Liver (tissue), 8 donors: ENCODE measurements at regions not wholly inside any gene's neighbourhood (a gene's known extent, or its start where the extent isn't known, plus 50 kb on each side); places are given as distances from the start of the nearest gene placed in this dataset.

Experiments
- DNase-seq: peaks from one replicate; pipeline ENCODE4 v3.0.0-alpha.2; 2017; ENCODE audit warnings: low spot score
- H3K27ac ChIP-seq, 2 donors: one replicate each; pipeline ENCODE4 v1.7.0; 2013; ENCODE audit warnings: inconsistent platforms in 2 of 2, low read length in 2 of 2, control low read depth in 1 of 2, low read depth in 1 of 2, mild to moderate bottlenecking in 1 of 2
- H3K27me3 ChIP-seq, 4 donors: one replicate each; pipeline versions ENCODE4 v1.6.1 to v1.7.0; 2013; ENCODE audit warnings: low read length in 3 of 4, inconsistent platforms in 1 of 4, mild to moderate bottlenecking in 1 of 4, moderate library complexity in 1 of 4; ENCODE audit not compliant: control insufficient read depth in 4 of 4, insufficient read depth in 4 of 4
- H3K36me3 ChIP-seq, 4 donors: one replicate each; pipeline versions ENCODE4 v1.6.1 to v1.7.0; 2013; ENCODE audit warnings: low read length in 3 of 4, mild to moderate bottlenecking in 3 of 4, low read depth in 1 of 4, moderate library complexity in 1 of 4; ENCODE audit not compliant: control insufficient read depth in 4 of 4, insufficient read depth in 3 of 4
- H3K4me1 ChIP-seq, 4 donors: one replicate each; pipeline versions ENCODE4 v1.6.1 to v1.7.0; 2013; ENCODE audit warnings: low read length in 3 of 4, mild to moderate bottlenecking in 3 of 4, moderate library complexity in 1 of 4; ENCODE audit not compliant: control insufficient read depth in 4 of 4, insufficient read depth in 4 of 4
- H3K4me3 ChIP-seq, 3 donors: one replicate each; pipeline versions ENCODE4 v1.6.1 to v1.7.0; 2013; ENCODE audit warnings: low read length in 3 of 3, control low read depth in 1 of 3, low read depth in 1 of 3, mild to moderate bottlenecking in 1 of 3
- H3K9ac ChIP-seq, 2 donors: one replicate each; pipeline ENCODE4 v1.7.0; 2013; ENCODE audit warnings: low read length in 2 of 2, mild to moderate bottlenecking in 2 of 2, moderate library complexity in 2 of 2, control low read depth in 1 of 2, low read depth in 1 of 2
- H3K9me3 ChIP-seq, 4 donors: one replicate each; pipeline versions ENCODE4 v1.6.1 to v1.7.0; 2013; ENCODE audit warnings: low read length in 3 of 4; ENCODE audit not compliant: control insufficient read depth in 4 of 4
- CTCF ChIP-seq: fragments of 150-350 bp; IDR thresholded peaks from 2 replicates; pipeline ENCODE4 v1.5.1; 2017; ENCODE audit warnings: improper control_type of control experiment, low read depth, low read length; ENCODE audit not compliant: missing input control
- EGR1 ChIP-seq, 2 donors: IDR thresholded peaks; 2 replicates each; pipeline ENCODE4 v1.6.1; 2016 to 2018; ENCODE audit warnings: antibody characterized with exemption in 2 of 2, low read depth in 2 of 2
- FOXA1 ChIP-seq: IDR thresholded peaks from 2 replicates; pipeline ENCODE4 v1.6.1; 2016; ENCODE audit warnings: antibody characterized with exemption
- FOXA2 ChIP-seq: IDR thresholded peaks from 2 replicates; pipeline ENCODE4 v1.6.1; 2016; ENCODE audit warnings: antibody characterized with exemption
- GABPA ChIP-seq, 2 donors: IDR thresholded peaks in 1 of 2; conservative IDR thresholded peaks in 1 of 2; 2 replicates each; pipeline ENCODE4 v1.6.1; 2016; ENCODE audit warnings: antibody characterized with exemption in 2 of 2, mild to moderate bottlenecking in 1 of 2, moderate library complexity in 1 of 2
- HNF4A ChIP-seq, 2 donors: conservative IDR thresholded peaks; 2 replicates each; pipeline ENCODE4 v1.6.1; 2016; ENCODE audit warnings: antibody characterized with exemption in 2 of 2, mild to moderate bottlenecking in 2 of 2
- HNF4G ChIP-seq: IDR thresholded peaks from 2 replicates; pipeline ENCODE4 v1.6.1; 2016; ENCODE audit warnings: antibody characterized with exemption
- JUND ChIP-seq, 2 donors: IDR thresholded peaks; 2 replicates each; pipeline ENCODE4 v1.6.1; 2016; ENCODE audit warnings: antibody characterized with exemption in 2 of 2
- NR2F2 ChIP-seq: IDR thresholded peaks from 2 replicates; pipeline ENCODE4 v1.6.1; 2016; ENCODE audit warnings: antibody characterized with exemption
- RAD21 ChIP-seq, 2 donors: IDR thresholded peaks; 2 replicates each; pipeline ENCODE4 v1.6.1; 2016; ENCODE audit warnings: antibody characterized with exemption in 2 of 2, mild to moderate bottlenecking in 2 of 2
- RXRA ChIP-seq, 2 donors: IDR thresholded peaks; 2 replicates each; pipeline ENCODE4 v1.6.1; 2017 to 2018; ENCODE audit warnings: antibody characterized with exemption in 2 of 2, mild to moderate bottlenecking in 1 of 2
- TAF1 ChIP-seq: conservative IDR thresholded peaks from 2 replicates; pipeline ENCODE4 v1.6.1; 2016; ENCODE audit warnings: antibody characterized with exemption, mild to moderate bottlenecking
- WGBS: extraction: QIAGEN DNeasy Blood & Tissue Kit; methylation state at CpG from one replicate; pipeline ENCODE4 v1.1.7; 2013; 5-methylcytosine and 5-hydroxymethylcytosine counted together
- TF ChIP-seq, protein P1 (sequence below): IDR thresholded peaks from 2 replicates; pipeline ENCODE4 v1.6.1; 2016; ENCODE audit warnings: antibody characterized with exemption, mild to moderate bottlenecking
- TF ChIP-seq, protein P2 (sequence below): IDR thresholded peaks from 2 replicates; pipeline ENCODE4 v1.6.1; 2016; ENCODE audit warnings: antibody characterized with exemption
- TF ChIP-seq, protein P3 (sequence below): IDR thresholded peaks from 2 replicates; pipeline ENCODE4 v1.6.1; 2016; ENCODE audit warnings: antibody characterized with exemption
- donor health status: healthy.
- donor health status: healthy.
- donor health status: healthy.
- donor health status: healthy.
- donor health status: healthy.

DNA sequence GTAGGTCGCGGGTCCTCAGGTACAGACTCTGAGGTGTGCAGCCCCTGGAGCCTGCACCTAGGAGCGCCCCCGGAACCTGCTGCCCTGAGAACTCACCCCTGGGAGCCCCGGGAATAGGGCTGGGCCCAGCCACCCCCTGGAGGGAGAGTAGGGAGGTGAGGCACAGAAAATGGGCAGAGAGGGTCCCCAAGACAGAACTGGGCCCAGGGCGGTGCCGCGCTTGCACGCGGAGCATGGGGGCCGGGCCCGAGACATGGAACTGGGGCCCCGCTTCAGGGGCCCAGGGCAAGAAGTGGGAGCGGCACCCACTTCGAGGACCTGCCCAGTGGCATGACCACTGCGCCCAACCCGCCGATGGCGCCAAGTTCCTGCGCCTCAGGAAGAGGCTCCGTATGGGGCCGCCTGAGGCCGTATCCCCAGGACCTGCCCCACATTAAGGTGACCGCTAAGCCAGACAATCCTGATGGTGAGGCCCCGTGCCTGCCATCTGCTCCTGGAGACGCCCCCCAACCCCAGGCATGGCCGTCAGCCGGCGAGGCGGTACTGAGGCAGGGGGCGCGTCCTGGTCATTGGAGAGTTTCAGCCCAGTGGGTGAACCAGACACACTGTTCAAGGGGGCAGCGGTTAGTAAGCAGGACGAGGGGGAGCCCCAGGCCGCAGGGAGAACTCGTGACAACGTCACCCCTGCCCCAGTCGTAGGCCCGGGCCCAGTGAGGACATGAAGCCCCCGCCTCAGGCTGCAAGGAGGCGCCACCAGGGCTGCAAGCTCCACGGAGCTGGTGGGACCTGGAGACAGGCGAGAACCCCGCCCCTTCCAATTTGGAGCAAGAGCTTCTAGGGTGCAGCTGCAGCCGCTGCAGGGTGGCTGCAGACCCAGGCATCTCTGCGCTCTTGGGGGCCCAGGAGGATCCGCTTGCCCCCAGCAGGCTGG lies 89.5 kb upstream of the PUM3 start:
- no peaks in the 10 kb centered on the region for H3K36me3 ChIP-seq
- H3K9me3 ChIP-seq: no peaks in the 10 kb centered on the region
- no peak for DNase-seq
- no peak overlapping the region for H3K9ac ChIP-seq
- no peaks in the 10 kb centered on the region for H3K27me3 ChIP-seq
- 92% methylated on average over 47 of the region's 47 CpGs for WGBS
- no peaks in the 10 kb centered on the region for H3K4me1 ChIP-seq
- no peak overlapping the region for H3K4me3 ChIP-seq
- no peak for TF ChIP-seq FOXA1
- no peak for TF ChIP-seq JUND (IDR thresholded peaks at IDR 0.05)
- TF ChIP-seq EGR1 (IDR thresholded peaks at IDR 0.05; ENCODE audit: low read depth in 2 of 2): no peak
- TF ChIP-seq, protein P1, sequence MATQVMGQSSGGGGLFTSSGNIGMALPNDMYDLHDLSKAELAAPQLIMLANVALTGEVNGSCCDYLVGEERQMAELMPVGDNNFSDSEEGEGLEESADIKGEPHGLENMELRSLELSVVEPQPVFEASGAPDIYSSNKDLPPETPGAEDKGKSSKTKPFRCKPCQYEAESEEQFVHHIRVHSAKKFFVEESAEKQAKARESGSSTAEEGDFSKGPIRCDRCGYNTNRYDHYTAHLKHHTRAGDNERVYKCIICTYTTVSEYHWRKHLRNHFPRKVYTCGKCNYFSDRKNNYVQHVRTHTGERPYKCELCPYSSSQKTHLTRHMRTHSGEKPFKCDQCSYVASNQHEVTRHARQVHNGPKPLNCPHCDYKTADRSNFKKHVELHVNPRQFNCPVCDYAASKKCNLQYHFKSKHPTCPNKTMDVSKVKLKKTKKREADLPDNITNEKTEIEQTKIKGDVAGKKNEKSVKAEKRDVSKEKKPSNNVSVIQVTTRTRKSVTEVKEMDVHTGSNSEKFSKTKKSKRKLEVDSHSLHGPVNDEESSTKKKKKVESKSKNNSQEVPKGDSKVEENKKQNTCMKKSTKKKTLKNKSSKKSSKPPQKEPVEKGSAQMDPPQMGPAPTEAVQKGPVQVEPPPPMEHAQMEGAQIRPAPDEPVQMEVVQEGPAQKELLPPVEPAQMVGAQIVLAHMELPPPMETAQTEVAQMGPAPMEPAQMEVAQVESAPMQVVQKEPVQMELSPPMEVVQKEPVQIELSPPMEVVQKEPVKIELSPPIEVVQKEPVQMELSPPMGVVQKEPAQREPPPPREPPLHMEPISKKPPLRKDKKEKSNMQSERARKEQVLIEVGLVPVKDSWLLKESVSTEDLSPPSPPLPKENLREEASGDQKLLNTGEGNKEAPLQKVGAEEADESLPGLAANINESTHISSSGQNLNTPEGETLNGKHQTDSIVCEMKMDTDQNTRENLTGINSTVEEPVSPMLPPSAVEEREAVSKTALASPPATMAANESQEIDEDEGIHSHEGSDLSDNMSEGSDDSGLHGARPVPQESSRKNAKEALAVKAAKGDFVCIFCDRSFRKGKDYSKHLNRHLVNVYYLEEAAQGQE: no peak
- TF ChIP-seq FOXA2: no peak
- H3K27ac ChIP-seq: no peak overlapping the region

- no peak overlapping the region for H3K4me3 ChIP-seq
- no peak for DNase-seq
- H3K36me3 ChIP-seq: no peaks in the 10 kb centered on the region
- TF ChIP-seq FOXA2 (no peak), NR2F2 (no peak), RXRA (IDR thresholded peaks at IDR 0.05) (no peak), HNF4G (no peak), RAD21 (IDR thresholded peaks at IDR 0.05) (no peak)
- TF ChIP-seq, protein P2, sequence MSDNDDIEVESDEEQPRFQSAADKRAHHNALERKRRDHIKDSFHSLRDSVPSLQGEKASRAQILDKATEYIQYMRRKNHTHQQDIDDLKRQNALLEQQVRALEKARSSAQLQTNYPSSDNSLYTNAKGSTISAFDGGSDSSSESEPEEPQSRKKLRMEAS: no peak
- TF ChIP-seq, protein P3, sequence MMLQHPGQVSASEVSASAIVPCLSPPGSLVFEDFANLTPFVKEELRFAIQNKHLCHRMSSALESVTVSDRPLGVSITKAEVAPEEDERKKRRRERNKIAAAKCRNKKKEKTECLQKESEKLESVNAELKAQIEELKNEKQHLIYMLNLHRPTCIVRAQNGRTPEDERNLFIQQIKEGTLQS: no peak
- 73% methylated on average over 3 of the region's 3 CpGs for WGBS
- no peaks in the 10 kb centered on the region for H3K27me3 ChIP-seq
- H3K9me3 ChIP-seq: no peaks in the 10 kb centered on the region
- H3K9ac ChIP-seq: no peak overlapping the region
- no peaks in the 10 kb centered on the region for H3K4me1 ChIP-seq
- no peak overlapping the region for H3K27ac ChIP-seq
Measured at GRCh38 chr9:2928411-2928810, 84.5 kb upstream of the PUM3 start.

DNA sequence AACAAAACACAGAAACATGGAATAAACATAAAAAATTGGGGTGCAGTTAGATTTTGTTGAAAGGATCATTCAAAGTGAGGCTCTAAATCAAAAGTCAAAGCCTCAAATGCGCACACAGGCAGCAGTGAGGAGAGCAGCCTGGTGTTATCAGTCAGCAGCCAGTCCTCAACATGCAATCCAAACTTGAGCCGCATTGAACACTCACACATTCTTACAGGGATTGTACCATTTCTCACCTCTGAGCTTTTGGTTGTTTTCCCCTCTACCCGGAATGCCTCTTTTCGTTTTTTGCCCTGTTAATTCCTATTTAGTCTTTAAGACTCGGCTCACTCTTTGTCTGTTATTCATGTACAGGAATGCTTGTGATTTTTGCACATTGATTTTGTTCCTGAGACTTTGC lies 81.1 kb upstream of the PUM3 start:
- no peaks in the 10 kb centered on the region for H3K4me1 ChIP-seq
- H3K9ac ChIP-seq: no peak overlapping the region
- H3K36me3 ChIP-seq: no peaks in the 10 kb centered on the region
- no peaks in the 10 kb centered on the region for H3K9me3 ChIP-seq
- 77% methylated on average over 5 of the region's 5 CpGs for WGBS
- H3K27me3 ChIP-seq: peaks cover 0 to 2% (median 0%) of the 10 kb centered on the region in 4 donors
- H3K4me3 ChIP-seq: no peak overlapping the region
- TF ChIP-seq, protein P3: no peak
- TF ChIP-seq GABPA (IDR thresholded peaks at IDR 0.05 in 1 of 2, conservative IDR thresholded peaks at IDR 0.05 in 1 of 2): no peak
- TF ChIP-seq JUND (IDR thresholded peaks at IDR 0.05): no peak
- no peak for TF ChIP-seq FOXA2
- TF ChIP-seq HNF4A (conservative IDR thresholded peaks at IDR 0.05): no peak
- TF ChIP-seq HNF4G: no peak
- TF ChIP-seq, protein P2: no peak
- TF ChIP-seq EGR1 (IDR thresholded peaks at IDR 0.05; ENCODE audit: low read depth in 2 of 2): no peak
- no peak for TF ChIP-seq RAD21 (IDR thresholded peaks at IDR 0.05)
- TF ChIP-seq RXRA (IDR thresholded peaks at IDR 0.05): no peak
- no peak for TF ChIP-seq CTCF
- no peak for TF ChIP-seq TAF1
- no peak for TF ChIP-seq FOXA1
- no peak overlapping the region for H3K27ac ChIP-seq
- no peak for DNase-seq
